WTC11 (cell line): ENCODE measurements at regions not wholly inside any gene's neighbourhood (a gene's known extent, or its start where the extent isn't known, plus 50 kb on each side); places are given as distances from the start of the nearest gene placed in this dataset.

Experiments used
- ATAC-seq: fragments of 200-7000 bp; cut with Tn5 transposase; 2 replicates; pipeline ENCODE4 v1.10.0; 2021; ENCODE audit warnings: mild to moderate bottlenecking, moderate library complexity
- CTCF ChIA-PET: fragments of 300-600 bp; sonication (Branson Sonifier 250); formaldehyde crosslinking; loops from one replicate; lab custom pipeline; 2021; ENCODE audit warnings: antibody characterized with exemption; lab: Charles Lee
- POLR2A ChIA-PET: fragments of 350-600 bp; sonication (Branson Sonifier 250); formaldehyde crosslinking; loops from one replicate; lab custom pipeline; 2021; ENCODE audit warnings: antibody characterized with exemption; lab: Charles Lee
- DNase-seq: peaks from one replicate; pipeline ENCODE4 v3.0.0; 2021; ENCODE audit warnings: low spot score
- H3K27ac Mint-ChIP-seq: 2 replicates; pipeline ENCODE4 v1.8.0; 2021; ENCODE audit warnings: mixed read lengths
- H3K27me3 Mint-ChIP-seq: 2 replicates; pipeline ENCODE4 v1.8.0; 2021; ENCODE audit warnings: low read depth, mild to moderate bottlenecking, moderate library complexity, mixed read lengths
- H3K36me3 Mint-ChIP-seq: 2 replicates; pipeline ENCODE4 v1.8.0; 2021; ENCODE audit warnings: mixed read lengths
- H3K4me1 Mint-ChIP-seq: 2 replicates; pipeline ENCODE4 v1.8.0; 2022; ENCODE audit warnings: mixed read lengths
- H3K4me3 Mint-ChIP-seq: 2 replicates; pipeline ENCODE4 v1.8.0; 2021; ENCODE audit warnings: mild to moderate bottlenecking, moderate library complexity, mixed read lengths
- H3K9me3 Mint-ChIP-seq: 2 replicates; pipeline ENCODE4 v1.8.0; 2021; ENCODE audit warnings: mixed read lengths
- CREM ChIP-seq: sonication (generic); formaldehyde crosslinking; IDR thresholded peaks from 2 replicates; pipeline ENCODE4 v1.8.1; 2022; ENCODE audit warnings: mild to moderate bottlenecking, missing genetic modification reagents, moderate library complexity
- E2F1 ChIP-seq: sonication (generic); formaldehyde crosslinking; IDR thresholded peaks from 2 replicates; pipeline ENCODE4 v1.8.0; 2022; ENCODE audit warnings: mild to moderate bottlenecking, missing genetic modification reagents
- ELF4 ChIP-seq: sonication (generic); formaldehyde crosslinking; IDR thresholded peaks from 2 replicates; pipeline ENCODE4 v1.8.1; 2022; ENCODE audit warnings: low read depth, mild to moderate bottlenecking, moderate library complexity, missing genetic modification reagents
- ETV6 ChIP-seq: sonication (generic); formaldehyde crosslinking; IDR thresholded peaks from 2 replicates; pipeline ENCODE4 v1.8.1; 2022; ENCODE audit warnings: mild to moderate bottlenecking, missing genetic modification reagents
- JAZF1 ChIP-seq: fragments of 250-450 bp; sonication (Bioruptor Pico); IDR thresholded peaks from 2 replicates; pipeline ENCODE4 v1.9.0; 2021; ENCODE audit warnings: moderate library complexity, mild to moderate bottlenecking, inconsistent platforms
- MXD4 ChIP-seq: fragments of 250-450 bp; sonication (Bioruptor Pico); IDR thresholded peaks from 2 replicates; pipeline ENCODE4 v1.8.0; 2021; ENCODE audit warnings: mild to moderate bottlenecking, moderate library complexity, borderline replicate concordance
- NR3C1 ChIP-seq: sonication (generic); formaldehyde crosslinking; conservative IDR thresholded peaks from 2 replicates; pipeline ENCODE4 v1.8.1; 2023; ENCODE audit warnings: low read depth, mild to moderate bottlenecking, missing genetic modification reagents
- RORB ChIP-seq: fragments of 250-450 bp; sonication (Bioruptor Pico); IDR thresholded peaks from 2 replicates; pipeline ENCODE4 v1.9.0; 2021; ENCODE audit warnings: mild to moderate bottlenecking
- SP1 ChIP-seq: sonication (generic); formaldehyde crosslinking; conservative IDR thresholded peaks from 2 replicates; pipeline ENCODE4 v1.8.1; 2022; ENCODE audit warnings: missing genetic modification reagents
- TCF7 ChIP-seq: sonication (generic); formaldehyde crosslinking; IDR thresholded peaks from 2 replicates; pipeline ENCODE4 v1.8.0; 2022; ENCODE audit warnings: mild to moderate bottlenecking, low read depth, missing genetic modification reagents, moderate library complexity
- TEAD4 ChIP-seq: sonication (generic); formaldehyde crosslinking; IDR thresholded peaks from 2 replicates; pipeline ENCODE4 v1.8.0; 2022; ENCODE audit warnings: mild to moderate bottlenecking, missing genetic modification reagents
- ZNF232 ChIP-seq: sonication (generic); formaldehyde crosslinking; IDR thresholded peaks from 2 replicates; pipeline ENCODE4 v1.8.0; 2022; ENCODE audit warnings: mild to moderate bottlenecking, missing genetic modification reagents
- ZNF396 ChIP-seq: fragments of 250-450 bp; sonication (Bioruptor Pico); IDR thresholded peaks from 2 replicates; pipeline ENCODE4 v1.8.0; 2021; ENCODE audit warnings: mild to moderate bottlenecking, moderate library complexity, borderline replicate concordance
- ZNF423 ChIP-seq: fragments of 250-450 bp; sonication (Bioruptor Pico); IDR thresholded peaks from 2 replicates; pipeline ENCODE4 v2.1.2; 2022; ENCODE audit warnings: mild to moderate bottlenecking, moderate library complexity
- ZNF671 ChIP-seq: fragments of 250-450 bp; sonication (Bioruptor Pico); IDR thresholded peaks from 2 replicates; pipeline ENCODE4 v1.8.0; 2021; ENCODE audit warnings: mild to moderate bottlenecking
- TF ChIP-seq, protein P1 (sequence below): sonication (generic); formaldehyde crosslinking; IDR thresholded peaks from 2 replicates; pipeline ENCODE4 v1.8.0; 2022; ENCODE audit warnings: missing genetic modification reagents
- TF ChIP-seq, protein P2 (sequence below): sonication (generic); formaldehyde crosslinking; IDR thresholded peaks from 2 replicates; pipeline ENCODE4 v1.8.1; 2023; ENCODE audit warnings: mild to moderate bottlenecking, missing genetic modification reagents, borderline replicate concordance
- TF ChIP-seq, protein P3 (sequence below): sonication (generic); formaldehyde crosslinking; IDR thresholded peaks from 2 replicates; pipeline ENCODE4 v1.8.1; 2022; ENCODE audit warnings: mild to moderate bottlenecking, missing genetic modification reagents, moderate library complexity, borderline replicate concordance

DNA sequence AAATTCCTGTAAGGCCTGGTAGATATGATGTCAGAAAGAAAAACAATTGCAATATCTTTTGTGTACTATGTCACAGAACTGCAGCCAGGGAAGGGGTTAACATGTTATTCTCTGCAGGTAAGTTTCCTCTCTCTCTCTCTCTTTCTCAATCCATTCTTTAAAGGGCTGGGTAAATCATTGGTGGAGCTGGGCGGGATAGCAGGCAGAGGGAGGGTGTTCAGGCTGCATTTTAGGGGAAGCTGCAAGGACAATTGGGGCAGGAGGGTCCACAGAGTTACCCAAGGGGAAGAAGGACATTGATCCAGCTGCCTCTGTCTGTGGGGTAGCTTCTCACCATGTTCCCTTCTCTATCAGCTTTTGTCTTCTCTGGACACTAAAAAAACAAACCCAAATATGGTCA, 153.9 kb upstream of the BMPER start:
- peak; percentile 56 for ATAC-seq

More for the DNA sequence above, 153.9 kb upstream of the BMPER start:
- Mint-ChIP-seq H3K36me3 (no peaks in the 10 kb centered on the region; the same call in 1 of the 2 replicates), H3K4me3 (no peak overlapping the region), H3K27me3 (no peaks in the 10 kb centered on the region), H3K27ac (no peak overlapping the region; the same call in 1 of the 2 replicates), H3K9me3 (peaks cover 6% of the 10 kb centered on the region), H3K4me1 (peaks cover 16% of the 10 kb centered on the region)
- ChIA-PET CTCF (interaction anchor here (1.1 to 1.4 kb wide), 2 partner anchors 181 to 292 kb away, joined by 4 to 8 read pairs; no protein-coding TSS in a partner anchor), POLR2A (no interaction called here)
- TF ChIP-seq RORB, result no peak
- TF ChIP-seq ELF4, result no peak
- TF ChIP-seq, protein P1, sequence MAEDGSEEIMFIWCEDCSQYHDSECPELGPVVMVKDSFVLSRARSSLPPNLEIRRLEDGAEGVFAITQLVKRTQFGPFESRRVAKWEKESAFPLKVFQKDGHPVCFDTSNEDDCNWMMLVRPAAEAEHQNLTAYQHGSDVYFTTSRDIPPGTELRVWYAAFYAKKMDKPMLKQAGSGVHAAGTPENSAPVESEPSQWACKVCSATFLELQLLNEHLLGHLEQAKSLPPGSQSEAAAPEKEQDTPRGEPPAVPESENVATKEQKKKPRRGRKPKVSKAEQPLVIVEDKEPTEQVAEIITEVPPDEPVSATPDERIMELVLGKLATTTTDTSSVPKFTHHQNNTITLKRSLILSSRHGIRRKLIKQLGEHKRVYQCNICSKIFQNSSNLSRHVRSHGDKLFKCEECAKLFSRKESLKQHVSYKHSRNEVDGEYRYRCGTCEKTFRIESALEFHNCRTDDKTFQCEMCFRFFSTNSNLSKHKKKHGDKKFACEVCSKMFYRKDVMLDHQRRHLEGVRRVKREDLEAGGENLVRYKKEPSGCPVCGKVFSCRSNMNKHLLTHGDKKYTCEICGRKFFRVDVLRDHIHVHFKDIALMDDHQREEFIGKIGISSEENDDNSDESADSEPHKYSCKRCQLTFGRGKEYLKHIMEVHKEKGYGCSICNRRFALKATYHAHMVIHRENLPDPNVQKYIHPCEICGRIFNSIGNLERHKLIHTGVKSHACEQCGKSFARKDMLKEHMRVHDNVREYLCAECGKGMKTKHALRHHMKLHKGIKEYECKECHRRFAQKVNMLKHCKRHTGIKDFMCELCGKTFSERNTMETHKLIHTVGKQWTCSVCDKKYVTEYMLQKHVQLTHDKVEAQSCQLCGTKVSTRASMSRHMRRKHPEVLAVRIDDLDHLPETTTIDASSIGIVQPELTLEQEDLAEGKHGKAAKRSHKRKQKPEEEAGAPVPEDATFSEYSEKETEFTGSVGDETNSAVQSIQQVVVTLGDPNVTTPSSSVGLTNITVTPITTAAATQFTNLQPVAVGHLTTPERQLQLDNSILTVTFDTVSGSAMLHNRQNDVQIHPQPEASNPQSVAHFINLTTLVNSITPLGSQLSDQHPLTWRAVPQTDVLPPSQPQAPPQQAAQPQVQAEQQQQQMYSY (CRISPR knock-in tag), result no peak
- TF ChIP-seq TEAD4 (CRISPR knock-in tag), result no peak
- no peak for TF ChIP-seq NR3C1 (CRISPR knock-in tag)
- TF ChIP-seq, protein P2, sequence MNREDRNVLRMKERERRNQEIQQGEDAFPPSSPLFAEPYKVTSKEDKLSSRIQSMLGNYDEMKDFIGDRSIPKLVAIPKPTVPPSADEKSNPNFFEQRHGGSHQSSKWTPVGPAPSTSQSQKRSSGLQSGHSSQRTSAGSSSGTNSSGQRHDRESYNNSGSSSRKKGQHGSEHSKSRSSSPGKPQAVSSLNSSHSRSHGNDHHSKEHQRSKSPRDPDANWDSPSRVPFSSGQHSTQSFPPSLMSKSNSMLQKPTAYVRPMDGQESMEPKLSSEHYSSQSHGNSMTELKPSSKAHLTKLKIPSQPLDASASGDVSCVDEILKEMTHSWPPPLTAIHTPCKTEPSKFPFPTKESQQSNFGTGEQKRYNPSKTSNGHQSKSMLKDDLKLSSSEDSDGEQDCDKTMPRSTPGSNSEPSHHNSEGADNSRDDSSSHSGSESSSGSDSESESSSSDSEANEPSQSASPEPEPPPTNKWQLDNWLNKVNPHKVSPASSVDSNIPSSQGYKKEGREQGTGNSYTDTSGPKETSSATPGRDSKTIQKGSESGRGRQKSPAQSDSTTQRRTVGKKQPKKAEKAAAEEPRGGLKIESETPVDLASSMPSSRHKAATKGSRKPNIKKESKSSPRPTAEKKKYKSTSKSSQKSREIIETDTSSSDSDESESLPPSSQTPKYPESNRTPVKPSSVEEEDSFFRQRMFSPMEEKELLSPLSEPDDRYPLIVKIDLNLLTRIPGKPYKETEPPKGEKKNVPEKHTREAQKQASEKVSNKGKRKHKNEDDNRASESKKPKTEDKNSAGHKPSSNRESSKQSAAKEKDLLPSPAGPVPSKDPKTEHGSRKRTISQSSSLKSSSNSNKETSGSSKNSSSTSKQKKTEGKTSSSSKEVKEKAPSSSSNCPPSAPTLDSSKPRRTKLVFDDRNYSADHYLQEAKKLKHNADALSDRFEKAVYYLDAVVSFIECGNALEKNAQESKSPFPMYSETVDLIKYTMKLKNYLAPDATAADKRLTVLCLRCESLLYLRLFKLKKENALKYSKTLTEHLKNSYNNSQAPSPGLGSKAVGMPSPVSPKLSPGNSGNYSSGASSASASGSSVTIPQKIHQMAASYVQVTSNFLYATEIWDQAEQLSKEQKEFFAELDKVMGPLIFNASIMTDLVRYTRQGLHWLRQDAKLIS (CRISPR knock-in tag), result no peak
- no peak for TF ChIP-seq ZNF396 (CRISPR knock-in tag)
- no peak for TF ChIP-seq JAZF1
- TF ChIP-seq ZNF232, result no peak
- TF ChIP-seq TCF7 (CRISPR knock-in tag), result no peak
- TF ChIP-seq ZNF423, result no peak
- no peak for TF ChIP-seq E2F1 (CRISPR knock-in tag)
- no peak for TF ChIP-seq ETV6
- TF ChIP-seq, protein P3, sequence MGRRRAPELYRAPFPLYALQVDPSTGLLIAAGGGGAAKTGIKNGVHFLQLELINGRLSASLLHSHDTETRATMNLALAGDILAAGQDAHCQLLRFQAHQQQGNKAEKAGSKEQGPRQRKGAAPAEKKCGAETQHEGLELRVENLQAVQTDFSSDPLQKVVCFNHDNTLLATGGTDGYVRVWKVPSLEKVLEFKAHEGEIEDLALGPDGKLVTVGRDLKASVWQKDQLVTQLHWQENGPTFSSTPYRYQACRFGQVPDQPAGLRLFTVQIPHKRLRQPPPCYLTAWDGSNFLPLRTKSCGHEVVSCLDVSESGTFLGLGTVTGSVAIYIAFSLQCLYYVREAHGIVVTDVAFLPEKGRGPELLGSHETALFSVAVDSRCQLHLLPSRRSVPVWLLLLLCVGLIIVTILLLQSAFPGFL (CRISPR knock-in tag), result no peak
- TF ChIP-seq ZNF671 (CRISPR knock-in tag), result no peak
- no peak for TF ChIP-seq MXD4 (CRISPR knock-in tag)
- TF ChIP-seq SP1 (CRISPR knock-in tag), result no peak
- TF ChIP-seq CREM (CRISPR knock-in tag), result no peak
- no peak for DNase-seq
